Brain microvascular endothelial cell (primary cell): ENCODE measurements at regions not wholly inside any gene's neighbourhood (a gene's known extent, or its start where the extent isn't known, plus 50 kb on each side); places are given as distances from the start of the nearest gene placed in this dataset.
"Not testable (repeated sequence)": the region's sequence is repeated elsewhere in the genome, so short reads cannot be mapped to it uniquely, and the experiment has no call there.

Source experiments
- DNase-seq: peaks from one replicate; pipeline ENCODE4 v3.0.0-alpha.2; 2020
- H3K27ac ChIP-seq: fragments of 250-450 bp; sonication (Bioruptor Pico); 2 replicates; pipeline ENCODE4 v1.5.1; 2020; ENCODE audit warnings: mild to moderate bottlenecking, moderate library complexity
- H3K27me3 ChIP-seq: fragments of 250-450 bp; sonication (Bioruptor Pico); replicated peaks from 2 replicates; pipeline ENCODE4 v1.5.1; 2020; ENCODE audit warnings: mild to moderate bottlenecking
- H3K36me3 ChIP-seq: fragments of 250-450 bp; sonication (Bioruptor Pico); replicated peaks from 2 replicates; pipeline ENCODE4 v1.5.1; 2020; ENCODE audit warnings: mild to moderate bottlenecking
- H3K4me3 ChIP-seq: 2 replicates; pipeline ENCODE4 v1.5.1; 2011; ENCODE audit warnings: low read depth, mild to moderate bottlenecking, control low read depth, low read length, moderate library complexity
- CTCF ChIP-seq: IDR thresholded peaks from 2 replicates; pipeline ENCODE4 v1.5.1; 2011; ENCODE audit warnings: low read depth, mild to moderate bottlenecking, moderate library complexity, low read length, control low read depth, inconsistent platforms; ENCODE audit errors: missing control alignments
- in situ Hi-C: cut with HindIII; loops from 2 replicates; pipeline ENCODE4 v1.10.0; 2017; ENCODE audit warnings: low sequenced_read_pairs, low pct_ligation_motif_present

- Histone ChIP-seq H3K36me3 (no peaks in the 10 kb centered on the region), H3K27me3 (no peaks in the 10 kb centered on the region), H3K4me3 (no peak overlapping the region), H3K27ac (no peak overlapping the region)
- no peak for TF ChIP-seq CTCF
- no peak for DNase-seq
- in situ Hi-C loops: no loop called here
Measured at GRCh38 chr17:70717042-70717441, 547.7 kb downstream of the KCNJ2 start.

GRCh38 chr17:70736375-70736957 lies 567.1 kb downstream of the KCNJ2 start:
- no peak for DNase-seq
- no peaks in the 10 kb centered on the region for H3K27me3 ChIP-seq
- H3K4me3 ChIP-seq: no peak overlapping the region
- in situ Hi-C loops: no loop called here
- no peak for TF ChIP-seq CTCF
- H3K36me3 ChIP-seq: no peaks in the 10 kb centered on the region
- no peak overlapping the region for H3K27ac ChIP-seq

- in situ Hi-C loops: no loop called here
- Histone ChIP-seq H3K27me3 (no peaks in the 10 kb centered on the region), H3K4me3 (no peak overlapping the region), H3K36me3 (no peaks in the 10 kb centered on the region), H3K27ac (no peak overlapping the region)
- no peak for TF ChIP-seq CTCF
- DNase-seq: no peak
Measured at GRCh38 chr17:70739065-70739464, 569.7 kb downstream of the KCNJ2 start.

GRCh38 chr17:70746574-70746973 lies 577.2 kb downstream of the KCNJ2 start:
- not testable (repeated sequence) for DNase-seq

GRCh38 chr17:70750983-70751382 lies 581.7 kb downstream of the KCNJ2 start:
- Histone ChIP-seq H3K27me3 (no peaks in the 10 kb centered on the region), H3K4me3 (no peak overlapping the region), H3K36me3 (no peaks in the 10 kb centered on the region), H3K27ac (no peak overlapping the region)
- TF ChIP-seq CTCF: no peak
- no peak for DNase-seq
- in situ Hi-C loops: no loop called here

More at GRCh38 chr17:70746574-70746973, 577.2 kb downstream of the KCNJ2 start:
- H3K36me3 ChIP-seq, in situ Hi-C loops, H3K4me3 ChIP-seq, H3K27me3 ChIP-seq, H3K27ac ChIP-seq: not testable (repeated sequence)

GRCh38 chr17:70752461-70752860 lies 583.1 kb downstream of the KCNJ2 start:
- H3K27me3 ChIP-seq, H3K27ac ChIP-seq, H3K4me3 ChIP-seq, H3K36me3 ChIP-seq, DNase-seq, in situ Hi-C loops: not testable (repeated sequence)

GRCh38 chr17:70752966-70753467 lies 583.7 kb downstream of the KCNJ2 start:
- Histone ChIP-seq H3K36me3 (no peaks in the 10 kb centered on the region), H3K27me3 (no peaks in the 10 kb centered on the region), H3K27ac (no peak overlapping the region), H3K4me3 (no peak overlapping the region)
- TF ChIP-seq CTCF: no peak
- DNase-seq: no peak
- in situ Hi-C loops: no loop called here
